OCI-LY1 (cell line): ENCODE measurements at regions not wholly inside any gene's neighbourhood (a gene's known extent, or its start where the extent isn't known, plus 50 kb on each side); places are given as distances from the start of the nearest gene placed in this dataset.

Source experiments
- EZH2 ChIP-seq: fragments of 200-600 bp; sonication (generic), shearing (Covaris generic); IDR thresholded peaks from 2 replicates; pipeline ENCODE4 v1.8.0; 2017; ENCODE audit warnings: borderline replicate concordance, mixed run types, mild to moderate bottlenecking, antibody characterized with exemption, low read length, moderate library complexity, mixed read lengths
- TF ChIP-seq, protein P1 (sequence below): fragments of 200-600 bp; sonication (generic), shearing (Covaris generic); IDR thresholded peaks from 2 replicates; pipeline ENCODE4 v1.5.1; 2017; ENCODE audit warnings: mild to moderate bottlenecking, antibody characterized with exemption, low read length, moderate library complexity, mixed read lengths

DNA sequence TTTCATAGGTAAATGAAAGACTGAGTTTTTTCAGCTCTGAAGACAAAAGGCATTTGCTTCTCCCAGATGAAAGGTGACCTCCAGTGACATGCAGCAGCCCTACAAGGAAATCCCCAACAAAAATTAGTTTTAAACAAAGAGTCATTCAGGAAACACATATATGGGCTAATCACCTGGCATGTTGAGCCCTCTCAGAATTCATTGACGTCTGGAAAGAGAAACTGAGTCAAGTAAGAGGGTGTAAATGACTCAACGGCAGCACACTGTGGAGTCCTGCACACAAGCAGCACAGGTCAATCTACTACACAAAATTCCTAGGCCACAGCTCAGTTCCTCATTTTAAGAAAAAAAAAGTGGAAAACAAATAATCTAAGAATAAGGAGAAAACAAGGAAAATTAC is 592.3 kb downstream of the EPHA7 start:
- TF ChIP-seq, protein P1, sequence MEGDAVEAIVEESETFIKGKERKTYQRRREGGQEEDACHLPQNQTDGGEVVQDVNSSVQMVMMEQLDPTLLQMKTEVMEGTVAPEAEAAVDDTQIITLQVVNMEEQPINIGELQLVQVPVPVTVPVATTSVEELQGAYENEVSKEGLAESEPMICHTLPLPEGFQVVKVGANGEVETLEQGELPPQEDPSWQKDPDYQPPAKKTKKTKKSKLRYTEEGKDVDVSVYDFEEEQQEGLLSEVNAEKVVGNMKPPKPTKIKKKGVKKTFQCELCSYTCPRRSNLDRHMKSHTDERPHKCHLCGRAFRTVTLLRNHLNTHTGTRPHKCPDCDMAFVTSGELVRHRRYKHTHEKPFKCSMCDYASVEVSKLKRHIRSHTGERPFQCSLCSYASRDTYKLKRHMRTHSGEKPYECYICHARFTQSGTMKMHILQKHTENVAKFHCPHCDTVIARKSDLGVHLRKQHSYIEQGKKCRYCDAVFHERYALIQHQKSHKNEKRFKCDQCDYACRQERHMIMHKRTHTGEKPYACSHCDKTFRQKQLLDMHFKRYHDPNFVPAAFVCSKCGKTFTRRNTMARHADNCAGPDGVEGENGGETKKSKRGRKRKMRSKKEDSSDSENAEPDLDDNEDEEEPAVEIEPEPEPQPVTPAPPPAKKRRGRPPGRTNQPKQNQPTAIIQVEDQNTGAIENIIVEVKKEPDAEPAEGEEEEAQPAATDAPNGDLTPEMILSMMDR = no peak
- no peak for TF ChIP-seq EZH2
